Psoas muscle (tissue), 7 donors: ENCODE measurements at regions not wholly inside any gene's neighbourhood (a gene's known extent, or its start where the extent isn't known, plus 50 kb on each side); places are given as distances from the start of the nearest gene placed in this dataset.

ENCODE experiments used
- ATAC-seq, 4 donors: fragments of 200-7000 bp; cut with Tn5 transposase; one replicate each; pipeline ENCODE4 v1.9.1; 2020; ENCODE audit warnings: moderate library complexity in 3 of 4, mild to moderate bottlenecking in 2 of 4
- DNase-seq, 2 donors: peaks; one replicate each; pipeline ENCODE4 v3.0.0-alpha.2; 2020
- H3K27ac ChIP-seq: fragments of 200-600 bp; one replicate; pipeline ENCODE4 v1.8.0; 2022
- H3K27me3 ChIP-seq, 3 donors: fragments of 200-600 bp in 1 of 3; one replicate each; pipeline versions ENCODE4 v1.6.1 to v1.8.0; 2013 to 2022; ENCODE audit warnings: low read length in 2 of 3, mild to moderate bottlenecking in 2 of 3, moderate library complexity in 1 of 3; ENCODE audit not compliant: insufficient read depth in 3 of 3
- H3K36me3 ChIP-seq, 2 donors: fragments of 200-600 bp in 1 of 2; one replicate each; pipeline versions ENCODE4 v1.6.1 to v1.8.0; 2013 to 2022; ENCODE audit warnings: low read depth in 1 of 2, mild to moderate bottlenecking in 1 of 2, moderate library complexity in 1 of 2; ENCODE audit not compliant: insufficient read depth in 1 of 2
- H3K4me1 ChIP-seq: fragments of 200-600 bp; one replicate; pipeline ENCODE4 v1.8.0; 2022
- H3K4me3 ChIP-seq: fragments of 200-600 bp; one replicate; pipeline ENCODE4 v1.8.0; 2022; ENCODE audit warnings: mild to moderate bottlenecking
- H3K9me3 ChIP-seq: fragments of 200-600 bp; one replicate; pipeline ENCODE4 v1.8.0; 2022
- CTCF ChIP-seq: fragments of 200-600 bp; IDR thresholded peaks from one replicate; pipeline ENCODE4 v1.8.0; 2022; ENCODE audit warnings: antibody characterized with exemption
- WGBS, 3 donors: extraction: QIAGEN DNeasy Blood & Tissue Kit; methylation state at CpG; one replicate each; pipeline versions ENCODE4 v1.1.6 to v1.1.7; 2013; 5-methylcytosine and 5-hydroxymethylcytosine counted together
- intact Hi-C, 2 donors: fragments of 100-400 bp; cut with DNase I; formaldehyde crosslinking; loops; one replicate each; pipeline versions ENCODE4 v1.11.0 to v1.14.2; 2022
- donor health status: healthy with polysubstance abuse.
- donor health status: DM: no; HTN: no; CAD: no; lungs with moderate emphysema.
- donor health status: Bipolar disorder and iron deficiency.
- donor health status: healthy.
- donor health status: DM: yes; HTN: yes; CAD: no.
- donor health status: DM: no; HTN: no; CAD: no.
- donor health status: DM: yes; HTN: yes; CAD: no.

- DNase-seq (no peak), ATAC-seq (no peak)
- no peak for TF ChIP-seq CTCF
- H3K27ac ChIP-seq: no peak overlapping the region
- intact Hi-C loops: no loop called here
- no peak overlapping the region for H3K4me3 ChIP-seq
- H3K36me3 ChIP-seq: no peaks in the 10 kb centered on the region
- 80 to 98% (median 88%) methylated on average over 3 of the region's 3 CpGs for WGBS, 3 donors
- H3K4me1 ChIP-seq: no peaks in the 10 kb centered on the region
- H3K27me3 ChIP-seq: no peaks in the 10 kb centered on the region
- H3K9me3 ChIP-seq: no peaks in the 10 kb centered on the region
Measured at GRCh38 chr6:22380236-22380635, 83.4 kb upstream of the PRL start.

- Histone ChIP-seq H3K27me3 (no peaks in the 10 kb centered on the region), H3K4me1 (no peaks in the 10 kb centered on the region), H3K9me3 (no peaks in the 10 kb centered on the region), H3K36me3 (no peaks in the 10 kb centered on the region), H3K4me3 (no peak overlapping the region), H3K27ac (no peak overlapping the region)
- no peak for TF ChIP-seq CTCF
- no peak for ATAC-seq
- no peak for DNase-seq
- intact Hi-C loops: no loop called here
- 50 to 67% (median 53%) methylated on average over 9 of the region's 9 CpGs for WGBS, 3 donors
Measured at GRCh38 chr6:22381845-22382544, 85.2 kb upstream of the PRL start.

GRCh38 chr6:22383016-22383415 is 86.2 kb upstream of the PRL start:
- WGBS, 3 donors: 84 to 92% (median 87%) methylated on average over 6 of the region's 6 CpGs
- Histone ChIP-seq H3K27ac (no peak overlapping the region), H3K9me3 (no peaks in the 10 kb centered on the region), H3K27me3 (no peaks in the 10 kb centered on the region), H3K36me3 (no peaks in the 10 kb centered on the region), H3K4me3 (no peak overlapping the region), H3K4me1 (no peaks in the 10 kb centered on the region)
- no peak for ATAC-seq
- no peak for TF ChIP-seq CTCF
- no peak for DNase-seq
- intact Hi-C loops: no loop called here

DNA sequence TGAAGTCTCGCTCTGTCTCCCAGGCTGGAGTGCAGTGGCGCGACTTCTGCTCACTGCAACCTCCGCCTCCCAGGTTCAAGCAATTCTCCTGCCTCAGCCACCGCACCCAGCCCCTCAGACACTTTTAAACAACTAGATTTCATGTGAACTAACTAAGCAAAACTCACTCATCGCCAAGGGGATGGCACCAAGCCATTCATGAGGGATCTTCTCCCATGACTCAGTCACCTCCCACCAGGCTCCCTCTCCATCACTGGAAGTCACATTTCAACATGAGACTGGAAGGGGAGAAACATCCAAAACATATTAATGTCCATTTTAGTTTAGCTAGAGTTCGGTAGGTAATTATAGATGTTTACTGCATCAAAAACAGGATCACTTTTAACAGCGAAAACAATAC is 95.9 kb upstream of the PRL start:
- H3K4me3 ChIP-seq: no peak overlapping the region
- intact Hi-C loops: no loop called here
- no peaks in the 10 kb centered on the region for H3K9me3 ChIP-seq
- DNase-seq (no peak), ATAC-seq (no peak)
- H3K27me3 ChIP-seq: no peaks in the 10 kb centered on the region
- 96 to 97% (median 96%) methylated on average over 8 of the region's 8 CpGs for WGBS, 3 donors
- no peaks in the 10 kb centered on the region for H3K4me1 ChIP-seq
- TF ChIP-seq CTCF: no peak
- H3K36me3 ChIP-seq: no peaks in the 10 kb centered on the region
- H3K27ac ChIP-seq: no peak overlapping the region

GRCh38 chr6:22394691-22395090 is 97.9 kb upstream of the PRL start:
- Histone ChIP-seq H3K9me3 (no peaks in the 10 kb centered on the region), H3K4me1 (no peaks in the 10 kb centered on the region), H3K27ac (no peak overlapping the region), H3K4me3 (no peak overlapping the region), H3K36me3 (no peaks in the 10 kb centered on the region), H3K27me3 (no peaks in the 10 kb centered on the region)
- intact Hi-C loops: no loop called here
- 65 to 81% (median 71%) methylated on average over 2 of the region's 2 CpGs for WGBS, 3 donors
- ATAC-seq (no peak), DNase-seq (no peak)
- TF ChIP-seq CTCF: no peak
